ENCODE measurements at regions not wholly inside any gene's neighbourhood (a gene's known extent, or its start where the extent isn't known, plus 50 kb on each side); places are given as distances from the start of the nearest gene placed in this dataset.
A peak's percentile ranks its signal among the peaks of the same experiment; 100 is the strongest.
"Not testable (repeated sequence)": the region's sequence is repeated elsewhere in the genome, so short reads cannot be mapped to it uniquely, and the experiment has no call there.

DNA sequence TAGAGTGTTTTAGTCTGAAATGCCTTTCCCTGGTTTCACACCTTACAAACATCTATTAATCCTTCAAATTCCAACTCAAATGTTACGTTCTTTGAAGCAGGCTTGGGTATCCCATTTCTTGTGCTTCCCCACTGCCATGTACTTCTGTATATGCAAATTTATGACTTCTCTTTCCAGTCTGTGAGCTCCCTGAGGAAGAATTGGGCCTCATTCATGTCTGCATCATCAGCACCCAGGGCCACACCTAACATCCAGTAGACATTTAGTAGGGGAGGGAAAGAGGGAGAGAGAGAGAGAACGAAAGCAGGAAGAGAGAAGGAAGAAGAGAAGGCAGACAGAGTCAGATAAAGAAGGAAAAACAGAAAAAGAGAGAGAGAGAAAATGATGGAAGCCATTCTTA lies 53.3 kb upstream of the KY start:
- Histone ChIP-seq H3K27ac (no peak overlapping the region), H3K4me3 (no peak overlapping the region)

DNA sequence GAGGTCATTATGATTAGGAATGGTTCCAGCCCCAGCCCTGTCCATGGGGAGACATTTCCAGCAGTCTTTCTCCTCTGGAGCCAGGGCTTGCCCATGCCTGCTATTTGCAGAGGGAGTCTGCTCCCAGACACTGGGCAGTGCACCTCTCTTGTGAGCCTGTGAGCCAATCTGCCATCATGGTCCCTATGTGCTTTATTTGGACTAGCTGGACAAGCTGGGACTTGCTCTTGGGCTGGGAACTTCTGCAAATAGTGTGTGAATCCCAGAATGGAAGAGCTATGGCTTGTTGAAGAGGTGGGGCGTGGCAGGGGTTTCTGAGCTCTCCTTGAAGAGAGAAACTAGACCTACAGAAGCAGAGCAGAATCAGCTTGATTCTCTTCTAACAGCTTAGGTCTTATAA lies 53.7 kb upstream of the KY start:
- no peak overlapping the region for H3K27ac ChIP-seq
- no peak overlapping the region for H3K4me3 ChIP-seq

DNA sequence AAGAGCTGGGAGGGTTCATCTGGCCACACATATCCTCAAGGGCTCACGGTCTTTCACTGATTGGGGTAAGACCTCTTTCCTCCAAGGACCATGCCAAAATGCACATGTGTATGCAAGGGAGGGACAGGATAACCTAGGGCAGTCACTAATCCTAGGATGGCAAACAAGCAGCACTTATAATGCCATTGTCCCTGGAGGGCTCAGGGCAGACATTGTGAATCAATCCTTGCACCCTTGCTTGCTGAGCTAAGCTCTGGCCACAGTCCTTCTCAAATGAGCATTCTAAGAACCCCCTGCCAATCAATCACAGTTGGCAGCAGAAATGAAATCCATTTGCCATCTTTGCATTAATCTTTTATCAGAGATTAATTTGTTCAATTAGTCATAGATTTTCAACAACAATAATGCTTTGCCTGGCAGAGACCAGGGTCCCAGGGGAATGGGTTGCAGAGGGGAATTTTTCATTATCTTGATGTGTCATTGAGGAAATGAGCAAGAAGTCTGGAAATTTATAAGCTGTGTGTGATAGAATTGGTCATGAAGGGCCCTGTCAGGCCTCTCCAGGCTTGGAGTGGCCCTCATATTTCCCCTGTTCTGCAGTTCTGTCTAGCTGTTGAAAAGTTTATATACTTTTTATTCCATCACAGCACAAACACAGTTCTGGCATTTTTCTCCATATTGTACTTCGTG lies 57.2 kb upstream of the KY start:
- no peak overlapping the region for H3K27ac ChIP-seq
- no peak overlapping the region for H3K4me3 ChIP-seq

DNA sequence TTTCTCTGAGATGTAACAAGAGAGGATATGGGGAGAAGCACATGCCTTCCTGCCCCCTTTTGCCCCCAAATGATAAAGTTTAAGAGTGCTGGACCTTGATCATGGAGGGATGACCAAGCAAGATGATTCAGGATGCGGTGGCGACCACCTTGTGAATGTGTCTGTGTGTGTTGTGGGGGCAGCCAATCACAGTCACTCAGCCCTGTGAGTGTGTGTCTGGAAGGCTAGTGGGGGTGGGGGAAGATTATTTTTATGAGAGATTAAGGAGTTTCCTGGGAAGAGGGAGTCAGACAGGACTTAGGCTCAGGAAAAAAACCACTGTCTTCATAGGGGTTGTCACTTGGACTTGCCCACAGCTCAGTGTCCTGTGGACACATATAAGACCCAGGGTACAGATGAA lies 57.8 kb upstream of the KY start:
- H3K27ac ChIP-seq: no peak overlapping the region
- no peak overlapping the region for H3K4me3 ChIP-seq

DNA sequence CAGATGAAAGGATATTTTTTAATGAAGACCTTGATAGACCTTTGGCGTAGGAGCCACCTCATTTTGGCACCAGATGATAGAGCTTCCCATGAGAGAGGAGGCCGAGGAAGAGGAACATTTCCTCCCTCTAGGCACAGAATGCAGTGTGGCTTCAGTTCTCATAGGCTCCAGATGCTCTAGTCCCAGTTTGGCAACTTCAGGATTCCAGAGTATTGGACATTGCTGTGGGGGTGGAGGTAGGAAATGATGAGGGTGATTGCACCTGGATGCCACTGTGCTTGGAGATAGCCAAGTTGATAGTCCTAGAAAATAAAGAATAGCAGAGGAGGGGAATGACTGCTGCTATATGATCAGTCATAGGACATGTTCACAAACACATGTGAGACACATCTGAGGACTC lies 58.3 kb upstream of the KY start:
- Histone ChIP-seq H3K27ac (no peak overlapping the region), H3K4me3 (no peak overlapping the region)

DNA sequence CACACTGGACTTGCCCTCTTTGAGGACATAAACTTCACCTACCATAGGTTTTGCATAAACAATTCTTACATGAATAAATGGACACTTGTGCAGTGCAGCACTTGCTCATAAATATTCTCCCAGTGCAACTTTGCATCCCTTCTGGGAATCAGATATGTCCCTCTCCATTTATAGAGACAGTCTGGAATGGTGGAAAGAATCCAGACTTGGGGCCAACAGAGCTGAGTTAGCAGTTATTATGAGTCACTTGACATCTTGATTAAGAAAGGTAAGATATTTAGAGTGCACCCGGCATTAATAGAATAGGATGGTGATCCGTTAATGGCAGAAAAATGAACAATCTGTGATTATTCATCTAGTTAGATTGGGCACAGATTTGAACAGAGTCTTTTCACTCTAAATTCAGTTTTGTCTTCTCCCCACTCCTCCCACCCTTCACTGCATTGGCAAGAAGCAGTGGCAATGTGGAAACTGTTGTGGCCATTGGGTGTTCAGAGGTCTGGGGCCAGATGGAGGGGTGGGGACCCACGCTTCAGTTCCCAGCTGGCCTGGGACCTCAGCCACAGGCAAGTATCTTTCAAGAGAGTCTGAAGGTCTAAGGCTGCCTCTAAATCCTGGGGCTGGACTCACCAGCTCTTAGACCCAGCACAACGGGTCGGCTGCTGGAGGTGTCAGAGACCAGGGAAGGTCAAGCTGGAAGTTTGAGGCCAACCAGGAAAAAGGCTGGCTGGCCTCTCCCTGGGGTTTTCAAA lies 58.9 kb upstream of the KY start:
- Histone ChIP-seq H3K27ac (peak overlapping the region in 2 of 21 experiments; percentile 10 to 24), H3K4me3 (no peak overlapping the region)

DNA sequence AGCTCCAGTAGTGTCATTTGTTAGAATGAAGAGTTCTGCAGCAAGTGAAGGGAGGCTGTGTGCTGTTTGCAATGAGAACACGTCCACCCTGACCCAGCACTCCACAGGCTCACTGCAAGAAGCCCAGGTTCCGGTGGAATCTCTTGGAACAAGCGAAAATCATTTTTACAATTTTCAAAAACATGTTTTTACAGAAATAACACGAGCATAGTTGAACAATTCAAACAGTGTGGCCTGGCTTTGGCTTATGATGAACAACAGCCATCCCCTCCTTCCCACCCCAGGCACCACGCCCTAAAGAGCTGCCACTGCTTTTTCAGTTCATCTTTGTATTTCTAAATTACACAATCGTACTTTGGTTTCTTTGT lies 59.5 kb upstream of the KY start:
- H3K4me3 ChIP-seq: no peak overlapping the region
- H3K27ac ChIP-seq: peak overlapping the region in 2 of 21 experiments; percentile 10 to 24

DNA sequence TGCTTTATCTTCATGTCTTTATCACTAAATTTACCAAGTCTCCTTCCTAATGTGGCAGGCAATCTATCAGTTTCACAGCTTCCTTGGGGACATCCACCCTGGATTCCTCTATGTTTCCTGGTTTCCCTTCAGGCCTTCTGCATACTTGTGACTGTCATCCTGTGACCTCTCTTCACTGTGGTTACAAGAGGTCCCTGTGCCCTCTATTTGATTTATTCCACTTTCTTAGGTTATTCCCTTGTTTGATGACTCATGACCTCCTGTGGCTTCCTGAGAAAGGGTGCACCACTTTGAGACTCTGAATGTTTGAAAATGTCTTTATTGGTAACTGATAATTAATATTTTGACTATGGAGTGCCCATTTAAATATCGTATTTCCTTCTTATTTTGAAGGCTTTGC lies 60.5 kb upstream of the KY start:
- no peak overlapping the region for H3K27ac ChIP-seq
- no peak overlapping the region for H3K4me3 ChIP-seq

DNA sequence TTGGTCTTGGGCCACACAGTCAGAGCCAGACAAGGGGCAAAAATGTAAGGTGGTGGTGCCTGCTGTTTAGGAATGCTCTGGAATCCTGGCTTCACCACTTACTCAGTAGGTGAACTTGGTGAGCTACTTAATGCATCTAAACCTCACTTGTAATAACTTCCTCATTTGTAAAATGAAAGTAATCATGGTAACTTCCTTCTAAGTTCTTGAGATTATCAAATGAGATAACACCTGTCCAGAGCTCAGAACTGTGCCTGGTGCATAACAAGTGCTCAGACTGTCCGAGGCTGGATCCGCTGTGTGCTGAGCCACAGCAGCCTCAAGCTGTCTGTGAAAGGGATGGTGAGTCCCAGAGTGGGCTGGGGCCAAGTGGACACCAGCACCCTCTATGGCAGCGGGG lies 62.8 kb upstream of the KY start:
- H3K4me3 ChIP-seq: no peak overlapping the region

DNA sequence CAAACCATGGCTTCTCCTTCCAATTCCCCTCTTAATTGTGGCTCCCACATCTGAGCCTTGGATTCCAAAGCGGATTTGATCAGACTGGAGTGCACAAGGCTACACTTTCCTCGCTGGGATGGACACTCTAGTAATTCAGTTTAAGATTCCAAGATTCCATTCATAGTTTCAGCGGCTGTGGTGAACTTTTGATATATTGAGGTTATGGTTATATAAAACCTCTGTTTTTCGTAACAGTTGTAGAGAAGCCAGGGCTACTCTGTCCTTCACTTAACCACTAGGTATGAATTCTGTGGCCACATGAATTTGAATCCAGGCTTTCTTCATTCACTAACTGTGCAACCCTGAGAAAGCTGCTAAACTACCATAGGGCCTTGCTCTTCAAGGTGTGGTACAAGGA lies 67.9 kb upstream of the KY start:
- H3K27ac ChIP-seq: no peak overlapping the region
- H3K4me3 ChIP-seq: no peak overlapping the region

More for the DNA sequence above, 62.8 kb upstream of the KY start:
- no peak overlapping the region for H3K27ac ChIP-seq

DNA sequence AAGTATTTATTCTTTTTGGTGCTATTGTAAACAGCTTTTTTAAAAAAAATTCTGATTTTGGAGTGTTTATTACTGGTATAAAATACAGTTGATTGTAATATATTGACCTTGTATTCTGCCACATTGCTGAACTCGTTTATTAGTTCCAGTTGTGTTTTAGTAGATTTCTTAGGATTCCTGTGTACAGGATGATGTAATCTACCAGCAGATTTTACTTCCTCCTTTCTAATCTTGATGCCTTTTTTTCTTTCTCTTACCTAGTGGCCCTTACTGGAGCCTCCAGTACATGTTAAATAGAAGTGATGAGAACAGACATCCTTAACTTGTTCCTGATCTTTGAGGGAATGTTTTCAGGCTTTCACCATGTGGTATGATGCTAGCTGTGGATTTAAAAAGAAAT lies 70.4 kb upstream of the KY start:
- no peak overlapping the region for H3K27ac ChIP-seq
- no peak overlapping the region for H3K4me3 ChIP-seq

DNA sequence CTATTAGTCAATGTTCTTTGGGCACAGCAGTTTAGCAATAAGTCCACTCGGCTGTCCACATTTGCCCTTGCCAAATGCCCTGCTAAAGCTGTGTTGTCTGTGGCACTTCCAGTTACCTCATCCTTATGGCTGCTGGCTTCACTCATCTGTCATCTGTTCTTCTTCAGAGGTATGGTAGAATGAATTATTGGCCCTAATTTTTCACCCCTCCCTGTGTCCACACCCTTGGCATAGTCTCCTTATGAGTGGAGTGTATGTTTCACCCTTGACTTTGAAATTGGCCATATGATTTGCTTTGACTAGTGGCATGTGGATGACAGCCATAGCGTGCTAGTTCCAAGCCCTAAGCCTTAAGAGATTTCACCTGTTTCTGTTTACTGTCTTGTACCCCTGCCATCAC lies 72.1 kb upstream of the EPHB1 start:
- no peak overlapping the region for H3K27ac ChIP-seq
- no peak overlapping the region for H3K4me3 ChIP-seq

DNA sequence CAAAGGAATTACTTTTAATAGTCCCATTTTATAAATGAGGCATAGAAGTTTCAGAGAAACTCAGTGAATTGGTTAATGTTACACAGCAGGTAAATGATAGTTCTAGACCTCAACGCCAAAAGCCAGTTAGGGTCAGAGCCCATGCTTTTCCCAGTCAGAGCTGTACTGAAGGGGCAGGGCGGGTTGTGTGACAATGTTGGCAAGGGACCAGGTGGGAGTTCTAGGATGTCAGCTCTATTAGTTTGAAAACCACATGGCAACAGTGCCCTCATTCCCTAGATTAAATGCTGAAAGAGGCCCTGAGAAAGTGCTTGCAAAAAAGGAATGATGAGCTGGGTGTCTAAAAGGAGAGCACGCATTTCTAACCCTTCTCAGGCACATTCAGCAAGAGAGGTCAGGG lies 65.4 kb upstream of the EPHB1 start:
- Histone ChIP-seq H3K4me3 (no peak overlapping the region), H3K27ac (no peak overlapping the region)

DNA sequence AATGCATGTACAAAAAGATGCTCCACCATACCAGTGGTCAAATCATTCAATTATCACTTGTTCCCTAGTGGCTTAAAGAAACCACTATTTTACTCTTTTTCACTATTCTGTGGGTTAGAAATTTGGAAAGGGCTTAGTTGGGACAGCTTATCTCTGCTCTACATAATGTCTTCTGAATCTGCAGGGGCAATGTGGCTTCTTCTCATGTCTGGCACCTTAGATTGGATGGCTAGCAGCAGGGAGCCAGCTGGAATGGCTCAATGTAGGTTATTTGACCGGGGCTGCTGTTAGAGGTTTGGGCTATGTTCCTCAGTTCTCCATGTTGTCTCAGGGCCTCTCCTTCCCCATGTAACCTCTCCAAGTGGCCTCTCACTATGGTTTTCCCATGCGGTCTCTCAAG lies 57.5 kb upstream of the EPHB1 start:
- H3K4me3 ChIP-seq: no peak overlapping the region
- H3K27ac ChIP-seq: no peak overlapping the region

DNA sequence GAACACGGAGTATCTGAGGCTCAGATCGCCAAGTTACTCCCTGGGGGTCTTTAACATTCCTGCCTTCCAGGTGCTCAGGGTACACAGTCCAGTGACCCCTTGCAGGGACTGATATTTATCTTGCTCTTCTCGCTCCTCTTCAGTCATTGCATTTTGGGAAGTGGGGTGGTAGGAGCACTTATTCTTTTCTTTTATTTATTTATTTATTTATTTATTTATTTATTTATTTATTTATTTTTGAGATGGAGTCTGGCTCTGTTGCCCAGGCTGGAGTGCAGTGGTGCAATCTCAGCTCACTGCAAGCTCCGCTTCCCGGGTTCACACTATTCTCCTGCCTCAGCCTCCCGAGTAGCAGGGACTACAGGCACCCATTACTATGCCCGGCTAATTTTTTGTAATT lies 55.0 kb upstream of the EPHB1 start:
- not testable (repeated sequence) for H3K4me3 ChIP-seq, H3K27ac ChIP-seq

DNA sequence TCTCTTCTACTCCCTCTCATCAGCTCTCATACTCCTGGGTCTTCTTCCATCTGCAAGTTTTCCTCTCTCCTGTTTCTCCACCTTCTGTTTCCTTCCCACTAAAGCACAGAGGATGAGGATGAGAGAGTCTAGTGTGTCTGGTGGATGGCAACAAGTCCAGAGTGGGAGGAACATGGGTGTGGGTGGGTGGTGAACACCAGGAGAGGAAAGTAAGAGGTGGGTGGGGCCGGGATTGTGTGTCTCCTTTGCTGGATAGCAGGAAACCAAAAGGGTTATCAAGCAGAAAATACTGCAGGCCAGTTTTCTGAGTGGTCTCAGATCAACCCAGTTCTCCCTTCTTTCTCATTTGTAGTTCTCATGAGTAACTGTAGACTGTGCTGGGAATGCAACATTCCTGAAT lies 52.9 kb upstream of the EPHB1 start:
- Histone ChIP-seq H3K27ac (no peak overlapping the region), H3K4me3 (no peak overlapping the region)

DNA sequence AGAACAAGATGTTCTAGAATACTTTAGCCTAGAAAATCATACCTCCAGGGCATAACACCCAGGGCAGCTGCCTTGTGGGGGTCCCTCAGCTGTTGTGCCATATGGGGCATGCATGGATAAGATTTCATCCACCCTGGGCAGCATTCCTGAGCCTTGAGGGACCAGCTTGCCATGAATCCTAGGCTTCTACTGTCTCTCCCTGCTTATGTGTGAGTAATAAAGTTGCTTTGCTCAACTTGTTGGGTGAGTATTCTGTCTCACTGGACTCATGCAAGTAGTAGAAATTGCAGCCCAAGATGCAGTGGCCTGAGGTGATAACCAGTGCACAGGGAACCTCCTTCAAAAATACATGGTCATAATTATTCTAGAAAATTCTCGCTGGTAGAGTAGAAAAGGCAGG lies 52.1 kb upstream of the EPHB1 start:
- Histone ChIP-seq H3K4me3 (no peak overlapping the region), H3K27ac (no peak overlapping the region)

Data from skin epidermis (tissue), 12 donors.